HG02642 (cell line): ENCODE measurements at regions not wholly inside any gene's neighbourhood (a gene's known extent, or its start where the extent isn't known, plus 50 kb on each side); places are given as distances from the start of the nearest gene placed in this dataset.
A peak's percentile ranks its signal among the peaks of the same experiment; 100 is the strongest.

Experiments used
- ATAC-seq: cut with Tn5 transposase; IDR thresholded peaks from one replicate; pipeline ENCODE4 v1.9.1; 2021; ENCODE audit warnings: mild to moderate bottlenecking; ENCODE audit not compliant: unreplicated experiment, poor library complexity

- no peak for ATAC-seq
Measured at GRCh38 chr7:25911738-25912607, 240.0 kb upstream of the NFE2L3 start.

GRCh38 chr7:25913598-25914224 lies 238.3 kb upstream of the NFE2L3 start:
- ATAC-seq = no peak

DNA sequence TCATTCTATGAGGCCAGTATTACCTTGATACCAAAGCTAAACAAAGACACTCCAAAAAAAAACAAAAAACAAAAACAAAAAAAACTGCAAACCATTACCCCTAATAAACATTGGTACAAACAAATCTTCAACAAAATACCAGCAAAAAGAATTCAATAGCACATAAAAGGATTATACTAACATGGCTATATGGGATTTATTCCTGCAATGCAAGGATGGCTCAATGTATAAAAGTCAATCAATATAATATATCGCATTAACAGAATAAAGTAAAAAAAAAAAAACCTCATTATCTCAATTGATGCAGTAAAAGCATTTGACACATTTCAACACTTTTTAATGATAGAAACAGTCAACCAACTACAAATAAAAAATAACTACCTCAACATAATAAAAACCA lies 233.3 kb upstream of the NFE2L3 start:
- no peak for ATAC-seq

- ATAC-seq = no peak
Measured at GRCh38 chr7:25922296-25922695, 229.7 kb upstream of the NFE2L3 start.

DNA sequence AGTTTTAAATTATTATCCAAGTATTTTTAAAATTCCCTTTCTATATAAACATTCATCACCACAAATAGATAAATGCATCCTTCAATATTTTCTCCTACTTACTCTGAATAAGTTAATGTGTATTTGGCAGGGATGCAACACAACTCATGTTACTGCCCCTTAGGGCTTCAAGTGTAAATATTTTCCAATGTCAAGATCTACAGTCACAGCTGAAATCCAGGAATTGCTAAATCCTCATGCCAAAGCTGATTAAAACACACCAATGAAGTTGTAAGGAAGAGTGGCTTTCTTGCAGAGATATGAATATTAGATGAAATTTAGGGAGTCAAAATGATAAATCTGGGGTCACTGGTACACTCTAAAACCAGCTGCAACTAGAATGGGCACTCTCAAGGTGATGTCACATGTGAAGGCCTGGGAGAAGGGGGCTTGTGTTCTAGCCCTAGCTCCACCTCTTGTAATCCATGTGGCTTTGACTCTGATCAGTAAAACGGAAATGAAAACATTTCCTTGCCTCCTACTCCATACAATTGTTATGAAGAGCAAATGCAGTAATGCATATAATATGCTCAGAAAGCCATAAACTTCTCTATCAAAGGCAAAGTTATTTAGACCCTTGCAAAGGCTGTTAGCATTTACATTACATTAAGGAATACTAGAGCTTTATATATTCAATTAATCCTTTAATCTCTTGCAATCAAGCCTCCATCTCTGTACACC lies 228.1 kb upstream of the NFE2L3 start:
- no peak for ATAC-seq

DNA sequence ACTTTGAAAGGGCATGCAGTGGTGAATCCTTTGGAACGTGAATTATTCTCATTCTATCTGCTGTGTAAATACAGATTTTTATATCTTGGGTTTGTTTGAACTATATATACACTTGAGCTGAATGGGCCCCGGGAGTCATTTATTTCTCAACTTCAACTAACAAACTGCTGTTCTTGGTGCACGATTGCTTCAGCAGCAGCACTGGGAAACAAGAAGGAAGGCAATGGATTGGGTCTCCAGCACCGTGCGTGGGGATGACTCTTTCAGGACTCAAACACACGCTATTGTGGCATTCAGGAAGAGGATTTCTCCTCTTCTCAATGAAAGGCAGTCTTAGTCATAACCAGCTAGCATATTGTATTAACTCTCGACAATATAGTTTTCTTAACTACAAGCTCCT lies 226.0 kb upstream of the NFE2L3 start:
- no peak for ATAC-seq

DNA sequence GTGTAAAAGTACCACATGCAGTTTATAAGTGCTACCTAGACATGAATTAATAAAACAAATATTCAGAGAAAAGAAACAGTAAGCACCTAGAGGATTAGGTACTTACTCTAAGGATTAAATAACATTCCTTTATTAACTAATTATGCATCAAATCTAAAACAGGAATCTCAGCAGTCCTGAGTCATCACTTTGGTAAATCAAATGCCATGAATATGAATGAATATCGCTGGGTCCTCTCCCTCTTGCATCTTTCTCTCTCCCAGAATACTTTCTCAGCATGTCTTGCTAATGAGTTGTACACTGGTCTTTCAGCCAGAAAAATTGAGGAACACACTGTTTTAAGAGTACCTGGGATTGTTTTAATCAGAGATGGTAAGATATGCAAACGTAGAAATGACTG lies 225.5 kb upstream of the NFE2L3 start:
- no peak for ATAC-seq

DNA sequence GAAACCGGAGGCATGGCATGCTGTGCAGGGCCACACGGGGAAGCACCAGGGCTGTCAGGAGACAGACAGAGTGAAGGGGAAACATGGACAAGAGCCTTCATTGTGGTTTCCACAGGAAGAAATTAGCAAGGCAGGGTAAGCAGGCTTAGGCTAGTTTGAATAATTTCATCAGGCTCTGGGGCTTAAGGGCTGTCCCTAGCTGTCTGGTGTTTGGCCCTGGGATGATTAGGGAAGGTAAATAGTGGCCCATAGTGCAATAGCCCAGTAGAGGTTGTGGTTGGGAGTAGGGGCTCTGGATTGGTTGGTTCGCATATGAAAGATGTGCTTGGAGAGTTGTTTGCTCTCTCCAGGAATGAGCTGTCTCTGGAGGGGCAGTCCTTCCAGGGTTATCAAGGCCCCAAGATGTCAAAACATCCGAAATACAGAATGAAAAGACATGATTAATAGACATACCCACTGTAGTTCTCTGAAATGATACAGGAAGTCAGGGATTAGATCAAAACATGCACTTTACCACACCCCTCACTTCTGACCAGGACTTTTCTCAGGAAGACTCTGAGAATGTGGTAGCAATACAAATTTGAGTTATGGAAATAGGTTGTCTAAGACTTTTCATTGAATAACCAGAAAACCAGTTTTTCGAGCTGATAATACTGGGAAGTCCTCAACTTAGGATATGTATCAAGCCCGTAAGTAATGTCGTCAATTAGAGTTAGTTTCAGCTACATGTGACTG lies 224.9 kb upstream of the NFE2L3 start:
- ATAC-seq = no peak

GRCh38 chr7:25927626-25927978 lies 224.4 kb upstream of the NFE2L3 start:
- no peak for ATAC-seq

DNA sequence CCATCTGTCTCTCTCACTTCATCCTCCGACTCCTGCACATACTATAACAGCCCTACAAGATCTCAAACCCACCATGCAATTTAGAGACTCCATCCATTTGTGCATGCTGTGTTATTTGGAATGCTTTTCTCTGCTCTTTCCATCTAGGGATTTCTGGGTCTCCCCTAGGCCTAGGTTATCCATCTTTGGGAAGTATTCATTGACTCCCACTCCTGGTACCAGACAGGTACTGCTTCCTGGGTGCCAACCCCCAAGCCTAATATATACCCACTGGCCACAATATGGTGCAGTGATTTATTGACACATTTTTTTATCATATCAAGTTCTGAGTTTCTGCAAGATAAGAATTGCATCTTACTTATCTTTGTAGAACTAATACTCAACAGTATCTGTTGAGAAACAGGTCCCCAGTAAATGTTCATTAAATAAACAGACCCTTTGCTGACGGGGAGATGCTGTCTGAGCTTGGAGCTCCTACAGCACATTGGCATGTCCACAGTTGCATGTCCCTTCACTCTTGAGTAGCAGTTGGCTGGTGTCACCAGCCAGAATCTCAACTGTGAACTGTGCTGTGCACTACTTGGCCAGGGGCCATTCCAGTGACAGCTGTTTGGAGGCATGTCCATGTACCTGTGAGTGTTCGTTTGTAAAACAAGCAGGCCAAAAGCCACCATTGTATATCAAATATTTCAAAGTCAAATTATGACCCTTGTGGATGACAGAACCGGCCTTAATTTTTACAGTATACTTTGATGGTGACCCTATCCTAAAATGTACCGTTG lies 223.3 kb upstream of the NFE2L3 start:
- ATAC-seq = no peak

- ATAC-seq = no peak
Measured at GRCh38 chr7:25929448-25929847, 222.6 kb upstream of the NFE2L3 start.

DNA sequence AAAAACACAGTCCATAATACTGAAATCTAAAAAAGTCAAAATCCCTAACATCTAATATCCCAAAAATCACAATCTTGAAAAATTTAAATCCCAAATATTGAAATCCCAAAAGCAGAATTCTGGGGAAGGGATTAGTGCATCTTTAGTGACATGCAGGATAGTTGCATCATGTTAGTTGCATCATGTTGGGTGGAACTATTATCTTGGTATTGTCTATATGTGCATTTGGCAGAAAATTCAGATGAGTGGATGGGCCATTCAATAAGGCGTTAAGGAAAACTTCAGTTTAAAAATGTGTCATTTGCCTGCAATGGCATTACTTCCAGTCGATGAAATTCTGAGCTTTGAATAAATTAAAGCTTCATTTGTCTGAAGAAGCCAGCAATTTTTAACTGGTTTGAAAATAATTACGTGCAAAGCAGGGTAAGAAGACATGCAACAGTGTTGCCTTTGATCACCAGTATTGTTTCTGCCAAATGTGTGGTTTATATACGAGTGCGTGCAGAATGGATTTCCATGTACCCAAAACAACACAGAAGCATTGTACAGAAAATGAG lies 221.4 kb upstream of the NFE2L3 start:
- ATAC-seq = no peak

- no peak for ATAC-seq
Measured at GRCh38 chr7:25931156-25931555, 220.8 kb upstream of the NFE2L3 start.

- no peak for ATAC-seq
Measured at GRCh38 chr7:25933921-25934320, 218.1 kb upstream of the NFE2L3 start.

DNA sequence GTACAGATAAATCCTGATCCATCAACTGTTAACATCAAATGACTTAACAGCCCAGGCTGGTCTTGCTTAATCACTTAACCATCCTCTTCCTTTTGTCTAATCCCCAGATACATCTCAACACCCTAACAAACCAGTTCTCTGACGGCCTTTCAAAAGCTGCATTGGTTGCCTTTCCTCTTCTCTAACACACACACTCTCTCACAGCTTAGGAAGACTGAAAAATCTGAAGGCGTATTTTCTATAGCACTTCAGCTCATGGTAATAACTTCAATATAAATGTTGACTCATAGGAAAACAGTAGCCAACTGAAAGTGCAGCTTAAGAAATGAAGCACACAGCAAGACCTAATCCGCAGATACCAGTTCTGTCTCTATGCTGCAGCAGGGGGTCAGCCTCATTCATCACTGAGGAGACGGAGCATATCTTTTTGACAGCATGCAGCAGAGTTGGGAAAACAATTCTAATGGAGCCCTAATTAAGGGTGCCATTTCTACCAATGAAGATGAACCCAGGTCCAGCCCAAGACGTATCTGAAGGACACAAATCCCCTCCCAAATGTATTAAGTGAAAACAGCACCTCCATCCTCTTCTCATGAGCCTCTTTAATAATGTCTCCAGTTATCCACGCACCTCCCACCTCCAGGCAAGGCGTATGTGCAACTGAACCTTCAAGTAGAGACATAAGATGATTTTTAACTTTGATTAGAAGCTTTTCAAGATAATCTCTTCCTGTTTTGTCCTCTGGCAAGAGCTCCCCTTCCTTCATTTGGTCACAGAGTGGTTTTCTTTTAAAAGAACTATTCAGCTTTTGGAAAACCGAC lies 211.7 kb upstream of the NFE2L3 start:
- peak; percentile 15 for ATAC-seq

DNA sequence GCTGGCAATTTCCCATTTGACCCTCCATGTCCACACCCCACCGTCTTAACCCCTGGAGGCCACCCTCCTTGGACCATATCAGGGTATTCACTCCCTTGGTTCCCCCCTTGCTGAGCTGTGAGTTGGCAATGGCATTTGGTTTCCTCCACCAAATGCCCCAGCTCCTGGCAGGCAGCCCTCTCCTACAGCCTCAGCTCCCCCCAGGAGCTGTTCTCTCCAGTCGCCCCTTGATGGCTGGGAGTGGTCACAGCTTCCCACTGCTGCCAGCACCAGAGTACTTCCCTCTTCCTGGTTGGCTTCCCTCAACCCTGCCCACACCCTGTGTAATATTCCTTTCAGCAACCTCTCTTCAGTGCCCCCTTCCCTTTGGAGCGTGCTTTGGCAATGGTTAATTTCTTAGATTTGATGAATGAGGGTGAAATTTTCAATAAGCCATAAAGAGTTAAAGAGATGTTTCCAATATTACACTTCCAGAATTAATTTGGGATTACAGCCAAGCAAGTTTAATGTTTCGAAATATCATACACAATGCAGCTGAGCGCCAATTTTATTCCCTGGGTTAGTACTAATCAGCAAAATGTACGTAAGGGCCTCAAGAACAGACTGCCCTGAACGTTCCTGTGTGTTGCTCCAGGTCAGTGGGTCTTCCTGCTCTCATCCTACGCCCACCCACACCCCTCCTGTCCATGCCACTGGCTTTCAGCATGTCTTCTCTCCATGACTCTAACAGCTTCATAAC lies 207.1 kb upstream of the NFE2L3 start:
- ATAC-seq = no peak

DNA sequence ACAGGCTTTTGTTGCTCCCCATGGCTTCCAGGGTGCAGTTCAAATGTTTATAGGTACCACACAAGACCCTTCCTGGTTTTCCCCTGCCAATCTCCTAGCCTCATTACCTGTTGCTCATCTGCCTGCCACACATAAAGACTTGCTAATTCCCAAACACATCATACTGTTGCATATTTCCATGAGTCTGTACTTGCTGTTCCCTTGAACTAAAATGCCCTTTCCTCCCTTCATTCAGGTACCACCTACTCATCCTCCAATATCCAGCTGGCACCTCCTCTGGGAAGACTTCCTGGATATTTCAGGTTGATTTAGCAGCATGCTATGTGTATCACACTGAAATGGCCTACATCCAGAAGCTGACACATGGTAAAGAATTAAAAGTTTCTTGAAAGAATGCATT lies 206.4 kb upstream of the NFE2L3 start:
- ATAC-seq = no peak

- no peak for ATAC-seq
Measured at GRCh38 chr7:25946181-25946580, 205.8 kb upstream of the NFE2L3 start.
